SK-N-MC (cell line): ENCODE measurements at regions not wholly inside any gene's neighbourhood (a gene's known extent, or its start where the extent isn't known, plus 50 kb on each side); places are given as distances from the start of the nearest gene placed in this dataset.

Experiments used
- EZH2 ChIP-seq: fragments of 200-600 bp; sonication (generic); IDR thresholded peaks from one replicate; pipeline ENCODE4 v1.6.1; 2017; ENCODE audit warnings: antibody characterized with exemption
- POLR2AphosphoS5 ChIP-seq: IDR thresholded peaks from 2 replicates; pipeline ENCODE4 v1.6.1; 2012; ENCODE audit warnings: mild to moderate bottlenecking, low read depth, low read length, borderline replicate concordance

DNA sequence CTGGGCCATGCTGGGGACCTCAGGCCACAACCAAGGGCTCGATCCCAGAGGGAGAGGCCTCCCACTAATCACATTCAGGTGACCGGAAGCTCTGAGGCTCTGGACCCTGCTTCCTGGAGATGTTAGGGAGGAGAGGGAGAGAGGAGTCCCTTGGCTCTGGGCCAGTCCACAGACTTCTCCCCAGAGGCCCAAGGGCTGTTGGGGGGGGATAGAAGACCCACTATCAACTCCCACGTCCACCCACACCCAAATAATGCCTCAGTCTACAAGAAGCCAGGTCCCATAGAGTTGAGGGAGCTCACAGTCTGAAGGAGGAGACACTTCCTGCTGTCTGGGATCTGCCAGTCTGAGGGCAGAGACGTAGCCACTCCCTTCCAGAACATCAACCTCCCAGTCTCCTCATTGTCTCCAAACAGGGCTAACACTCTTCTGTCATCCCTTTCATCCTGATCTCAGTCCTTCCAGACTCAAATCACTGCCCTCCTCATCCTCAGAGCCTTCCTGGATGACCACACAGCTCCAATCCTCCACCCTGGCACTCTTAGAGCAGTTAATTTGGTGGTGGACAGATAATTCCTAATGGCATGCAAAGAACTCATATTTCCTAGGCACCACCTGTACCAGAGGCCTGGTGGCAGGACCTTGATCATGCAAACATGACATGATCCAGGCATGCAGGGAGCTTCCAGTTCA is 69.9 kb downstream of the MRPL14 start:
- no peak for TF ChIP-seq EZH2
- no peak for TF ChIP-seq POLR2AphosphoS5
